GM18951 (cell line): ENCODE measurements at regions not wholly inside any gene's neighbourhood (a gene's known extent, or its start where the extent isn't known, plus 50 kb on each side); places are given as distances from the start of the nearest gene placed in this dataset.
"Not testable (repeated sequence)": the region's sequence is repeated elsewhere in the genome, so short reads cannot be mapped to it uniquely, and the experiment has no call there.

Source experiments
- POLR2A ChIP-seq: IDR thresholded peaks from 4 replicates; pipeline ENCODE4 v1.6.1; 2011; ENCODE audit warnings: mild to moderate bottlenecking; ENCODE audit not compliant: insufficient read length, insufficient read depth; ENCODE audit errors: extremely low read depth
- in situ Hi-C: fragments of 300-500 bp; cut with MboI; formaldehyde crosslinking; loops from one replicate; pipeline ENCODE4 v1.12.0; 2022; ENCODE audit warnings: low sequenced_read_pairs, mixed read lengths, inconsistent platforms; ENCODE audit not compliant: unreplicated experiment

DNA sequence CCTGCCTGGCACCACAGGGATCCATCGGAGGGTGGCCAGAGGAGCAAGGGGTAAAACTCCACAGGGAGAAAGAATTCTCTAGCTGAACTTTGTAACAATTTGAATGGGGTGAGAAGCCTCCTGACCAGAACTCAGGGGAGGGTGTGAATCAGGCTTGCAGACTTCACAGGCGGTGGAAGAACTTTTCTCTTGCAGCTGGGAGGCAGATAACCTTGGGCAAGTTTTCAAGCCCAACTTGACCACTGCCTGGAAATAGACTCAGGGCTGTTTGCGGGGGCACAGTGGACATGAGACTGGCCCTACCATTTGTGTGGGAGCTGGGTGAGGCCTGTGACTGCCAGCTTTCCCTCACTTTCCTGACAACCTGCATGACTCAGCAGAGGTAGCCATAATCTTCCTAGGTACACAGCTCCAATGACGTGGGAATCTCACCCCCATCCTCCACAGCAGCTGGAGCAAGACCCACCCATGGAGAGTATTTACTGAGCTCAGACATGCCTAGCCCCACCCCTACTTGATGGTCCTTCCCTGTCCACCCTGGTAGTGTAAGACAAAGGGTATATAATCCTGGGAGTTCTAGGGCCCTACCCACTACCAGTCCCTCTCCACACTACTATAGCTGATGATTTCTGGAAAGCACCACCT lies 210.0 kb upstream of the AGTR2 start:
- no peak for TF ChIP-seq POLR2A
- in situ Hi-C loops, result no loop called here

GRCh38 chrX:115966920-115967319 lies 203.6 kb upstream of the AGTR2 start:
- in situ Hi-C loops, result no loop called here
- no peak for TF ChIP-seq POLR2A

- peak; percentile 42 for TF ChIP-seq POLR2A
- in situ Hi-C loops, result no loop called here
Observed at GRCh38 chrX:115968436-115969252, 201.9 kb upstream of the AGTR2 start.

GRCh38 chrX:115970718-115971117 lies 199.8 kb upstream of the AGTR2 start:
- in situ Hi-C loops, result no loop called here
- TF ChIP-seq POLR2A, result no peak

- in situ Hi-C loops, result no loop called here
Observed at GRCh38 chrX:115972717-115973116, 197.8 kb upstream of the AGTR2 start.

GRCh38 chrX:115978068-115978467 lies 192.5 kb upstream of the AGTR2 start:
- TF ChIP-seq POLR2A, result no peak
- in situ Hi-C loops, result no loop called here

More at GRCh38 chrX:115972717-115973116, 197.8 kb upstream of the AGTR2 start:
- TF ChIP-seq POLR2A, result no peak

DNA sequence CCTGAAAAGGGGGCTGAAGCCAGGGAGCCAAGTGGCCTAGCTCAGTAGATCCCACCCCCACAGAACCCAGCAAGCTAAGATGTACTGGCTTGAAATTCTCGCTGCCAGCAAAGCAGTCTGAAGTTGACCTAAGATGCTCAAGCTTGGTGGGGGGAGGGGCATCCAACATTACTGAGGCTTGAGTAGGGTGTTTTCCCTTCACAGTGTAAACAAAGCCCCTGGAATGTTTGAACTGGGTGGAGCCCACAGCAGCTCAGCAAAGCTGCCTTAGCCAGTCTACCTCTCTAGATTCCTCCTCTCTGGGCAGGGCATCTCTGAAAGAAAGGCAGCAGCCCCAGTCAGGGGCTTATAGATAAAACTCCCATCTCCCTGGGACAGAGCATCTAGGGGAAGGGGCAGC lies 187.4 kb upstream of the AGTR2 start:
- in situ Hi-C loops, result not testable (repeated sequence)

DNA sequence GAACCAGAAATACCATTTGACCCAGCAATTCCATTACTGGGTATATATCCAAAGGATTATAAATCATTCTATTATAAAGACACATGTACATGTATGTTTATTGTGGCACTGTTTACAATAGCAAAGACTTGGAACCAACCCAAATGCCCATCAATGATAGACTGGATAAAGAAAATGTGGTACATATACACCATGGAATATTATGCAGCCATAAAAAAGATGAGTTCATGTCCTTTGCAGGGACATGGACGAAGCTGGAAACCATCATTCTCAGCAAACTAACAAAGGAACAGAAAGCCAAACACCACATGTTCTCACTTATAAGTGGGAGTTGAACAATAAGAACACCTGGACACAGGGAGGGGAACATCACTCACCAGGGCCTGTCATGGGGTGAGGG lies 183.1 kb upstream of the AGTR2 start:
- in situ Hi-C loops, result not testable (repeated sequence)

- in situ Hi-C loops, result no loop called here
- TF ChIP-seq POLR2A, result no peak
Observed at GRCh38 chrX:115988825-115989224, 181.7 kb upstream of the AGTR2 start.

GRCh38 chrX:115989686-115990085 lies 180.9 kb upstream of the AGTR2 start:
- in situ Hi-C loops, result loop anchor here (10.0 kb wide), 2 partner anchors 205 to 535 kb away; no protein-coding TSS in a partner anchor
- no peak for TF ChIP-seq POLR2A

- no peak for TF ChIP-seq POLR2A
Observed at GRCh38 chrX:116009346-116009745, 161.2 kb upstream of the AGTR2 start.

GRCh38 chrX:116009861-116010710 lies 160.5 kb upstream of the AGTR2 start:
- in situ Hi-C loops, result no loop called here
- TF ChIP-seq POLR2A, result peak; percentile 37

More at GRCh38 chrX:116009346-116009745, 161.2 kb upstream of the AGTR2 start:
- in situ Hi-C loops, result no loop called here

DNA sequence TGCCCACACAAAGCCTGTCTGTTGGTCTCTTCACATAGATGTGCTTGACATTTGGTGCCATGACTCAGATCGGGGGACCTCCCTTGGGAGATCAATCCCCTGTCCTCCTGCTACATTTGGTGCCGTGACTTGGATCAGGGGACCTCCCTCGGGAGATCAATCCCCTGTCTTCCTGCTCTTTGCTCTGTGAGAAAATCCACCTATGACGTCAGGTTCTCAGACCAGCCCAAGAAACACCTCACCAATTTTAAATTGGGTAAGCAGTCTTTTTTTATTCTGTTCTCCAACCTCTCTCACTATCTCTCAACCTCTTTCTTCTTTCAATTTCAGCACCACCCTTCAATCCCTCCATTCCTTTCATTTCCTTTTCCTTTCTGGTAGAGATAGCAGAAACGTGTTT lies 159.6 kb upstream of the AGTR2 start:
- TF ChIP-seq POLR2A, result no peak
- in situ Hi-C loops, result no loop called here
